HepG2 (cell line): ENCODE measurements at regions not wholly inside any gene's neighbourhood (a gene's known extent, or its start where the extent isn't known, plus 50 kb on each side); places are given as distances from the start of the nearest gene placed in this dataset.

Source experiments
- CREM ChIP-seq, 2 experiments: sonication (generic) in 1 of 2; formaldehyde crosslinking in 1 of 2; IDR thresholded peaks; 2 replicates each; pipeline versions ENCODE4 v1.4.0 to v1.6.1; 2016 to 2020; ENCODE audit warnings: antibody characterized with exemption in 1 of 2, mild to moderate bottlenecking in 1 of 2, missing genetic modification reagents in 1 of 2
- DR1 ChIP-seq: sonication (generic); formaldehyde crosslinking; IDR thresholded peaks from 2 replicates; pipeline ENCODE4 v1.8.0; 2021; ENCODE audit warnings: mild to moderate bottlenecking, missing genetic modification reagents, inconsistent platforms
- KLF15 ChIP-seq: sonication (generic); formaldehyde crosslinking; IDR thresholded peaks from 2 replicates; pipeline ENCODE4 v1.8.1; 2023; ENCODE audit warnings: borderline replicate concordance, mild to moderate bottlenecking, inconsistent platforms, missing genetic modification reagents, mixed read lengths
- NFE2L1 ChIP-seq: sonication (generic); formaldehyde crosslinking; IDR thresholded peaks from 2 replicates; pipeline ENCODE4 v1.4.0; 2020; ENCODE audit warnings: missing genetic modification reagents, mild to moderate bottlenecking, borderline replicate concordance
- NR1H2 ChIP-seq: sonication (generic); formaldehyde crosslinking; IDR thresholded peaks from 2 replicates; pipeline ENCODE4 v1.8.1; 2022; ENCODE audit warnings: low read depth, missing genetic modification reagents, borderline replicate concordance
- TCF12 ChIP-seq, 2 experiments: fragments of 450-650 bp in 1 of 2; sonication (generic) in 1 of 2; formaldehyde crosslinking in 1 of 2; IDR thresholded peaks; 2 replicates each; pipeline versions ENCODE4 v1.6.1 to v1.8.0; 2017 to 2022; ENCODE audit warnings: antibody characterized with exemption in 1 of 2, mild to moderate bottlenecking in 1 of 2, missing genetic modification reagents in 1 of 2, moderate library complexity in 1 of 2
- ZNF468 ChIP-seq: sonication (generic); formaldehyde crosslinking; IDR thresholded peaks from 2 replicates; pipeline ENCODE4 v1.8.0; 2022; ENCODE audit warnings: mild to moderate bottlenecking, moderate library complexity, missing genetic modification reagents
- ZNF746 ChIP-seq: sonication (generic); formaldehyde crosslinking; IDR thresholded peaks from 2 replicates; pipeline ENCODE4 v1.8.0; 2022; ENCODE audit warnings: mild to moderate bottlenecking, missing genetic modification reagents
- TF ChIP-seq, protein P1 (sequence below): sonication (generic); formaldehyde crosslinking; IDR thresholded peaks from 2 replicates; pipeline ENCODE4 v1.4.0; 2020; ENCODE audit warnings: missing genetic modification reagents
- TF ChIP-seq, protein P2 (sequence below): sonication (generic); formaldehyde crosslinking; conservative IDR thresholded peaks from 2 replicates; pipeline ENCODE4 v1.4.0; 2020; ENCODE audit warnings: missing genetic modification reagents
- TF ChIP-seq, protein P3 (sequence below): sonication (generic); formaldehyde crosslinking; IDR thresholded peaks from 2 replicates; pipeline ENCODE4 v1.4.0; 2020; ENCODE audit warnings: mild to moderate bottlenecking, missing genetic modification reagents
- TF ChIP-seq, protein P4 (sequence below): sonication (generic); formaldehyde crosslinking; IDR thresholded peaks from 2 replicates; pipeline ENCODE4 v1.5.1; 2020; ENCODE audit warnings: missing genetic modification reagents, mild to moderate bottlenecking, borderline replicate concordance
- TF ChIP-seq, protein P5 (sequence below): IDR thresholded peaks from 2 replicates; pipeline ENCODE4 v1.6.1; 2016; ENCODE audit warnings: control low read depth

DNA sequence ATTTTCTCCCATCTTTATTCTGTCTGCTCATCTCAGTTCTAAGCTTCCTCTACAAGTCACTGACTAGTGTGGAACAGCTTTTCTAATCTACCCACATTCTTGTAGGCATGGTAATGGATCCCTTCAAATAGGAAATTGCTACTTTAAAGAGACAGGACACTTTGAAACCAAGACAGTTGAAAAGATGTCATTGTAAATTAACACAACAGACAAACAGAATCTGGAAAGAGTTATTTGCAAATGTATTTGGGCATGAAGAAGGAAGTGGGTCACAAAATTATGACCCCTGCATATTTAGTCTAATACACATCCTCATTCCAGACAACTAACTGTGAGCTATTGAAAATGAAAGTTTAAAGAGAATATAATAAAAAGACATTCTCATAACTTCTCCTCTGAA lies 298.2 kb upstream of the MARCKS start (continued):
- no peak for TF ChIP-seq NFE2L1 (CRISPR knock-in tag)
- no peak for TF ChIP-seq DR1 (CRISPR knock-in tag)
- no peak for TF ChIP-seq CREM (IDR thresholded peaks at IDR 0.05)
- TF ChIP-seq CREM (CRISPR knock-in tag; IDR thresholded peaks at IDR 0.05) = no peak
- TF ChIP-seq, protein P1, sequence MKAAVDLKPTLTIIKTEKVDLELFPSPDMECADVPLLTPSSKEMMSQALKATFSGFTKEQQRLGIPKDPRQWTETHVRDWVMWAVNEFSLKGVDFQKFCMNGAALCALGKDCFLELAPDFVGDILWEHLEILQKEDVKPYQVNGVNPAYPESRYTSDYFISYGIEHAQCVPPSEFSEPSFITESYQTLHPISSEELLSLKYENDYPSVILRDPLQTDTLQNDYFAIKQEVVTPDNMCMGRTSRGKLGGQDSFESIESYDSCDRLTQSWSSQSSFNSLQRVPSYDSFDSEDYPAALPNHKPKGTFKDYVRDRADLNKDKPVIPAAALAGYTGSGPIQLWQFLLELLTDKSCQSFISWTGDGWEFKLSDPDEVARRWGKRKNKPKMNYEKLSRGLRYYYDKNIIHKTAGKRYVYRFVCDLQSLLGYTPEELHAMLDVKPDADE (CRISPR knock-in tag) = no peak
- TF ChIP-seq TCF12 (IDR thresholded peaks at IDR 0.05) = no peak
- TF ChIP-seq TCF12 (CRISPR knock-in tag; IDR thresholded peaks at IDR 0.05) = no peak
- no peak for TF ChIP-seq ZNF468 (CRISPR knock-in tag)
- TF ChIP-seq NR1H2 (CRISPR knock-in tag) = no peak
- TF ChIP-seq, protein P2, sequence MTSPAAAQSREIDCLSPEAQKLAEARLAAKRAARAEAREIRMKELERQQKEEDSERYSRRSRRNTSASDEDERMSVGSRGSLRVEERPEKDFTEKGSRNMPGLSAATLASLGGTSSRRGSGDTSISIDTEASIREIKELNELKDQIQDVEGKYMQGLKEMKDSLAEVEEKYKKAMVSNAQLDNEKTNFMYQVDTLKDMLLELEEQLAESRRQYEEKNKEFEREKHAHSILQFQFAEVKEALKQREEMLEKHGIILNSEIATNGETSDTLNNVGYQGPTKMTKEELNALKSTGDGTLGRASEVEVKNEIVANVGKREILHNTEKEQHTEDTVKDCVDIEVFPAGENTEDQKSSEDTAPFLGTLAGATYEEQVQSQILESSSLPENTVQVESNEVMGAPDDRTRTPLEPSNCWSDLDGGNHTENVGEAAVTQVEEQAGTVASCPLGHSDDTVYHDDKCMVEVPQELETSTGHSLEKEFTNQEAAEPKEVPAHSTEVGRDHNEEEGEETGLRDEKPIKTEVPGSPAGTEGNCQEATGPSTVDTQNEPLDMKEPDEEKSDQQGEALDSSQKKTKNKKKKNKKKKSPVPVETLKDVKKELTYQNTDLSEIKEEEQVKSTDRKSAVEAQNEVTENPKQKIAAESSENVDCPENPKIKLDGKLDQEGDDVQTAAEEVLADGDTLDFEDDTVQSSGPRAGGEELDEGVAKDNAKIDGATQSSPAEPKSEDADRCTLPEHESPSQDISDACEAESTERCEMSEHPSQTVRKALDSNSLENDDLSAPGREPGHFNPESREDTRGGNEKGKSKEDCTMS (CRISPR knock-in tag) = no peak
- TF ChIP-seq, protein P3, sequence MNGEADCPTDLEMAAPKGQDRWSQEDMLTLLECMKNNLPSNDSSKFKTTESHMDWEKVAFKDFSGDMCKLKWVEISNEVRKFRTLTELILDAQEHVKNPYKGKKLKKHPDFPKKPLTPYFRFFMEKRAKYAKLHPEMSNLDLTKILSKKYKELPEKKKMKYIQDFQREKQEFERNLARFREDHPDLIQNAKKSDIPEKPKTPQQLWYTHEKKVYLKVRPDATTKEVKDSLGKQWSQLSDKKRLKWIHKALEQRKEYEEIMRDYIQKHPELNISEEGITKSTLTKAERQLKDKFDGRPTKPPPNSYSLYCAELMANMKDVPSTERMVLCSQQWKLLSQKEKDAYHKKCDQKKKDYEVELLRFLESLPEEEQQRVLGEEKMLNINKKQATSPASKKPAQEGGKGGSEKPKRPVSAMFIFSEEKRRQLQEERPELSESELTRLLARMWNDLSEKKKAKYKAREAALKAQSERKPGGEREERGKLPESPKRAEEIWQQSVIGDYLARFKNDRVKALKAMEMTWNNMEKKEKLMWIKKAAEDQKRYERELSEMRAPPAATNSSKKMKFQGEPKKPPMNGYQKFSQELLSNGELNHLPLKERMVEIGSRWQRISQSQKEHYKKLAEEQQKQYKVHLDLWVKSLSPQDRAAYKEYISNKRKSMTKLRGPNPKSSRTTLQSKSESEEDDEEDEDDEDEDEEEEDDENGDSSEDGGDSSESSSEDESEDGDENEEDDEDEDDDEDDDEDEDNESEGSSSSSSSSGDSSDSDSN = no peak
- TF ChIP-seq ZNF746 (CRISPR knock-in tag) = no peak
- no peak for TF ChIP-seq KLF15 (CRISPR knock-in tag)
- TF ChIP-seq, protein P4, sequence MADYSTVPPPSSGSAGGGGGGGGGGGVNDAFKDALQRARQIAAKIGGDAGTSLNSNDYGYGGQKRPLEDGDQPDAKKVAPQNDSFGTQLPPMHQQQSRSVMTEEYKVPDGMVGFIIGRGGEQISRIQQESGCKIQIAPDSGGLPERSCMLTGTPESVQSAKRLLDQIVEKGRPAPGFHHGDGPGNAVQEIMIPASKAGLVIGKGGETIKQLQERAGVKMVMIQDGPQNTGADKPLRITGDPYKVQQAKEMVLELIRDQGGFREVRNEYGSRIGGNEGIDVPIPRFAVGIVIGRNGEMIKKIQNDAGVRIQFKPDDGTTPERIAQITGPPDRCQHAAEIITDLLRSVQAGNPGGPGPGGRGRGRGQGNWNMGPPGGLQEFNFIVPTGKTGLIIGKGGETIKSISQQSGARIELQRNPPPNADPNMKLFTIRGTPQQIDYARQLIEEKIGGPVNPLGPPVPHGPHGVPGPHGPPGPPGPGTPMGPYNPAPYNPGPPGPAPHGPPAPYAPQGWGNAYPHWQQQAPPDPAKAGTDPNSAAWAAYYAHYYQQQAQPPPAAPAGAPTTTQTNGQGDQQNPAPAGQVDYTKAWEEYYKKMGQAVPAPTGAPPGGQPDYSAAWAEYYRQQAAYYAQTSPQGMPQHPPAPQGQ (CRISPR knock-in tag) = no peak
- TF ChIP-seq, protein P5, sequence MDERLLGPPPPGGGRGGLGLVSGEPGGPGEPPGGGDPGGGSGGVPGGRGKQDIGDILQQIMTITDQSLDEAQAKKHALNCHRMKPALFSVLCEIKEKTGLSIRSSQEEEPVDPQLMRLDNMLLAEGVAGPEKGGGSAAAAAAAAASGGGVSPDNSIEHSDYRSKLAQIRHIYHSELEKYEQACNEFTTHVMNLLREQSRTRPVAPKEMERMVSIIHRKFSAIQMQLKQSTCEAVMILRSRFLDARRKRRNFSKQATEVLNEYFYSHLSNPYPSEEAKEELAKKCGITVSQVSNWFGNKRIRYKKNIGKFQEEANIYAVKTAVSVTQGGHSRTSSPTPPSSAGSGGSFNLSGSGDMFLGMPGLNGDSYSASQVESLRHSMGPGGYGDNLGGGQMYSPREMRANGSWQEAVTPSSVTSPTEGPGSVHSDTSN (CRISPR knock-in tag) = no peak
